ENCODE measurements at regions not wholly inside any gene's neighbourhood (a gene's known extent, or its start where the extent isn't known, plus 50 kb on each side); places are given as distances from the start of the nearest gene placed in this dataset.

DNA sequence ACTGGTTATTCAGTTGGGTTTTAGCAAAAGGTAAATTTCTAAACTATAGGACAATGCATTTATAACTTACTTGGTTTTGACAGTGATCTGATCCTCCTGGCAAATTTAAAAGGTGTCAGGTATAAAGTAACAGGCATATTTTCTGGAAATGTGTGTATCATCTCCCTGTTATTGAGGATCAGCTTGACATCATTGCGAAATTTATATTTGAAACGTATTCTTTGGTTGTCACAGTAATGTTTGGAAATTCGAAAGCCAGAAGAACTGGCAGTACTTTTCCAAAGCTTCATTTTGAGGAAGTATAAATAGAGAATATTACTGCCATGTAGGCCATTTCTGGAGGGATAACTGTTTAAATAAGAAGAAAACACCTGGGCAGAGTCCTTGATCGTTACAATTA lies 422.2 kb upstream of the NRXN1 start:
- no peaks in the 10 kb centered on the region for H3K27me3 ChIP-seq (ENCODE audit: control insufficient read depth, extremely low read depth, insufficient read depth, low read length)
- H3K9me3 ChIP-seq (ENCODE audit: control insufficient read depth, low read depth, low read length): no peaks in the 10 kb centered on the region
- TF ChIP-seq EZH2 (IDR thresholded peaks at IDR 0.05; ENCODE audit: low read length) (no peak), CTCF (optimal IDR thresholded peaks at IDR 0.05 in 1 of 3, IDR thresholded peaks at IDR 0.05 in 1 of 3, conservative IDR thresholded peaks at IDR 0.05 in 1 of 3; ENCODE audit: extremely low read depth in 1 of 3, insufficient read depth in 2 of 3, low read length in 3 of 3) (no peak)
- H3K4me1 ChIP-seq (ENCODE audit: control insufficient read depth, extremely low read depth, insufficient read depth, low read length): no peaks in the 10 kb centered on the region
- no peaks in the 10 kb centered on the region for H4K20me1 ChIP-seq (ENCODE audit: control insufficient read depth, extremely low read depth, insufficient read depth, low read length)
- H3K36me3 ChIP-seq (ENCODE audit: control insufficient read depth in 2 of 2, extremely low read depth in 1 of 2, insufficient read depth in 2 of 2, low read length in 2 of 2): no peaks in the 10 kb centered on the region
- H3K79me2 ChIP-seq (ENCODE audit: control insufficient read depth, insufficient read depth, low read length): no peaks in the 10 kb centered on the region
- H3K9me1 ChIP-seq (ENCODE audit: control insufficient read depth, extremely low read depth, insufficient read depth, low read length): no peaks in the 10 kb centered on the region
- H3K4me2 ChIP-seq (ENCODE audit: control insufficient read depth, extremely low read depth, insufficient read depth, low read depth, low read length): no peak overlapping the region
- dilution Hi-C loops (cut with MboI; ENCODE audit: extremely low pct_ligation_motif_present, low sequenced_read_pairs): no loop called here
- no peak overlapping the region for H2AFZ ChIP-seq (ENCODE audit: control insufficient read depth, low read length)
- FAIRE-seq (no peak), DNase-seq (ENCODE audit: low read depth, low spot score) (no peak)
- no peak overlapping the region for H3K27ac ChIP-seq (ENCODE audit: control insufficient read depth, insufficient read depth, low read length)
- no peak overlapping the region for H3K9ac ChIP-seq (ENCODE audit: control insufficient read depth, extremely low read depth, insufficient read depth, low read length)
- no peak overlapping the region for H3K4me3 ChIP-seq (ENCODE audit: control insufficient read depth in 2 of 3, extremely low read depth in 1 of 3, insufficient read depth in 2 of 3, low read depth in 1 of 3, low read length in 3 of 3)

- DNase-seq (ENCODE audit: low read depth, low spot score) (no peak), FAIRE-seq (no peak)
- no peak for TF ChIP-seq CTCF (optimal IDR thresholded peaks at IDR 0.05 in 1 of 3, IDR thresholded peaks at IDR 0.05 in 1 of 3, conservative IDR thresholded peaks at IDR 0.05 in 1 of 3; ENCODE audit: extremely low read depth in 1 of 3, insufficient read depth in 2 of 3, low read length in 3 of 3)
- TF ChIP-seq EZH2 (IDR thresholded peaks at IDR 0.05; ENCODE audit: low read length): no peak
- H3K9me1 ChIP-seq (ENCODE audit: control insufficient read depth, extremely low read depth, insufficient read depth, low read length): no peaks in the 10 kb centered on the region
- no peak overlapping the region for H3K27ac ChIP-seq (ENCODE audit: control insufficient read depth, insufficient read depth, low read length)
- dilution Hi-C loops (cut with MboI; ENCODE audit: extremely low pct_ligation_motif_present, low sequenced_read_pairs): no loop called here
- no peaks in the 10 kb centered on the region for H3K4me1 ChIP-seq (ENCODE audit: control insufficient read depth, extremely low read depth, insufficient read depth, low read length)
- no peak overlapping the region for H2AFZ ChIP-seq (ENCODE audit: control insufficient read depth, low read length)
- H3K79me2 ChIP-seq (ENCODE audit: control insufficient read depth, insufficient read depth, low read length): no peaks in the 10 kb centered on the region
- no peak overlapping the region for H3K4me2 ChIP-seq (ENCODE audit: control insufficient read depth, extremely low read depth, insufficient read depth, low read depth, low read length)
- H3K9me3 ChIP-seq (ENCODE audit: control insufficient read depth, low read depth, low read length): no peaks in the 10 kb centered on the region
- no peak overlapping the region for H3K9ac ChIP-seq (ENCODE audit: control insufficient read depth, extremely low read depth, insufficient read depth, low read length)
- H3K36me3 ChIP-seq (ENCODE audit: control insufficient read depth in 2 of 2, extremely low read depth in 1 of 2, insufficient read depth in 2 of 2, low read length in 2 of 2): no peaks in the 10 kb centered on the region
- no peak overlapping the region for H3K4me3 ChIP-seq (ENCODE audit: control insufficient read depth in 2 of 3, extremely low read depth in 1 of 3, insufficient read depth in 2 of 3, low read depth in 1 of 3, low read length in 3 of 3)
- H4K20me1 ChIP-seq (ENCODE audit: control insufficient read depth, extremely low read depth, insufficient read depth, low read length): no peaks in the 10 kb centered on the region
- H3K27me3 ChIP-seq (ENCODE audit: control insufficient read depth, extremely low read depth, insufficient read depth, low read length): no peaks in the 10 kb centered on the region
These were observed 417.0 kb upstream of the NRXN1 start for GRCh38 chr2:51448911-51449310.
